ENCODE measurements at regions not wholly inside any gene's neighbourhood (a gene's known extent, or its start where the extent isn't known, plus 50 kb on each side); places are given as distances from the start of the nearest gene placed in this dataset.

- Histone ChIP-seq H3K4me2 (ENCODE audit: insufficient read depth, low read length) (no peak overlapping the region), H3K9me3 (replicated peaks; ENCODE audit: control insufficient read depth, insufficient read depth, low read length) (no peaks in the 10 kb centered on the region), H2AFZ (ENCODE audit: low read depth, low read length) (no peak overlapping the region), H4K20me1 (replicated peaks; ENCODE audit: control insufficient read depth, extremely low read depth, insufficient read depth, low read length) (no peaks in the 10 kb centered on the region), H3K9me1 (replicated peaks; ENCODE audit: control insufficient read depth, extremely low read depth, insufficient read depth, low read length) (no peaks in the 10 kb centered on the region), H3K79me2 (ENCODE audit: control insufficient read depth, insufficient read depth, low read length) (no peaks in the 10 kb centered on the region), H3K4me1 (ENCODE audit: control insufficient read depth, extremely low read depth, insufficient read depth, low read length) (peaks cover 11% of the 10 kb centered on the region), H3K27me3 (ENCODE audit: control insufficient read depth in 2 of 2, insufficient read depth in 2 of 2, low read length in 2 of 2) (no peaks in the 10 kb centered on the region), H3K4me3 (replicated peaks in 1 of 3; ENCODE audit: insufficient read depth in 1 of 3, low read depth in 1 of 3, low read length in 3 of 3) (no peak overlapping the region), H3K36me3 (ENCODE audit: control insufficient read depth in 2 of 2, extremely low read depth in 1 of 2, insufficient read depth in 2 of 2, low read length in 2 of 2) (no peaks in the 10 kb centered on the region), H3K27ac (ENCODE audit: insufficient read depth, low read depth, low read length) (no peak overlapping the region), H3K9ac (replicated peaks; ENCODE audit: extremely low read depth, insufficient read depth, low read length) (no peak overlapping the region)
- dilution Hi-C loops (cut with MboI; ENCODE audit: extremely low pct_ligation_motif_present, low sequenced_read_pairs) (no loop called here), intact Hi-C loops (cut with micrococcal nuclease) (loop anchor here (5.0 kb wide), 1 partner anchor 185 kb away; no protein-coding TSS in a partner anchor)
- ChIA-PET POLR2A (no interaction called here), CTCF (interaction anchor here (1.2 kb wide), 1 partner anchor 9 kb away, joined by 4 read pairs; no protein-coding TSS in a partner anchor)
- no TSS peak for BruUV-seq (replicated peaks)
- no peak for FAIRE-seq
- no peak for TF ChIP-seq CTCF (IDR thresholded peaks at IDR 0.05; ENCODE audit: extremely low read depth in 1 of 2, insufficient read depth in 1 of 2, low read depth in 1 of 2, low read length in 2 of 2)
- TF ChIP-seq JUN (IDR thresholded peaks at IDR 0.05; ENCODE audit: borderline replicate concordance, insufficient read depth, insufficient read length, low read depth) = no peak
- no peak for DNase-seq (ENCODE audit: low read depth, low spot score)
These were observed 59.1 kb downstream of the ARL4C start for GRCh38 chr2:234437642-234438304.

- intact Hi-C loops (cut with micrococcal nuclease) = loop anchor here (1.0 to 5.0 kb wide), 2 partner anchors 9 to 184 kb away; no protein-coding TSS in a partner anchor
- Histone ChIP-seq H3K9ac (replicated peaks; ENCODE audit: extremely low read depth, insufficient read depth, low read length) (no peak overlapping the region), H3K4me1 (ENCODE audit: control insufficient read depth, extremely low read depth, insufficient read depth, low read length) (peaks cover 11% of the 10 kb centered on the region), H3K9me3 (replicated peaks; ENCODE audit: control insufficient read depth, insufficient read depth, low read length) (no peaks in the 10 kb centered on the region), H3K27ac (ENCODE audit: insufficient read depth, low read depth, low read length) (no peak overlapping the region), H3K9me1 (replicated peaks; ENCODE audit: control insufficient read depth, extremely low read depth, insufficient read depth, low read length) (no peaks in the 10 kb centered on the region), H2AFZ (ENCODE audit: low read depth, low read length) (no peak overlapping the region), H3K79me2 (ENCODE audit: control insufficient read depth, insufficient read depth, low read length) (no peaks in the 10 kb centered on the region), H3K36me3 (ENCODE audit: control insufficient read depth in 2 of 2, extremely low read depth in 1 of 2, insufficient read depth in 2 of 2, low read length in 2 of 2) (no peaks in the 10 kb centered on the region), H3K4me3 (replicated peaks in 1 of 3; ENCODE audit: insufficient read depth in 1 of 3, low read depth in 1 of 3, low read length in 3 of 3) (no peak overlapping the region), H3K4me2 (ENCODE audit: insufficient read depth, low read length) (no peak overlapping the region), H4K20me1 (replicated peaks; ENCODE audit: control insufficient read depth, extremely low read depth, insufficient read depth, low read length) (no peaks in the 10 kb centered on the region), H3K27me3 (ENCODE audit: control insufficient read depth in 2 of 2, insufficient read depth in 2 of 2, low read length in 2 of 2) (no peaks in the 10 kb centered on the region)
- no peak for FAIRE-seq
- dilution Hi-C loops (cut with MboI; ENCODE audit: extremely low pct_ligation_motif_present, low sequenced_read_pairs) = no loop called here
- BruUV-seq (replicated peaks) = no TSS peak
- TF ChIP-seq GATA2 (IDR thresholded peaks at IDR 0.05; ENCODE audit: insufficient read depth, insufficient read length, low read depth, low read length) (no peak), EZH2 (IDR thresholded peaks at IDR 0.05; ENCODE audit: borderline replicate concordance, low read depth, low read length, severe bottlenecking) (no peak)
- ChIA-PET CTCF (interaction anchor here (1.3 to 1.4 kb wide), 2 partner anchors 11 to 31 kb away, joined by 3 to 4 read pairs; no protein-coding TSS in a partner anchor), POLR2A (interaction anchor here (0.5 kb wide), 1 partner anchor 1632 kb away, joined by 5 read pairs; no protein-coding TSS in a partner anchor)
- DNase-seq (ENCODE audit: low read depth, low spot score) = no peak
These were observed 60.4 kb downstream of the ARL4C start for GRCh38 chr2:234436482-234436837.
